ENCODE measurements at regions not wholly inside any gene's neighbourhood (a gene's known extent, or its start where the extent isn't known, plus 50 kb on each side); places are given as distances from the start of the nearest gene placed in this dataset.
"Not testable (repeated sequence)": the region's sequence is repeated elsewhere in the genome, so short reads cannot be mapped to it uniquely, and the experiment has no call there.

DNA sequence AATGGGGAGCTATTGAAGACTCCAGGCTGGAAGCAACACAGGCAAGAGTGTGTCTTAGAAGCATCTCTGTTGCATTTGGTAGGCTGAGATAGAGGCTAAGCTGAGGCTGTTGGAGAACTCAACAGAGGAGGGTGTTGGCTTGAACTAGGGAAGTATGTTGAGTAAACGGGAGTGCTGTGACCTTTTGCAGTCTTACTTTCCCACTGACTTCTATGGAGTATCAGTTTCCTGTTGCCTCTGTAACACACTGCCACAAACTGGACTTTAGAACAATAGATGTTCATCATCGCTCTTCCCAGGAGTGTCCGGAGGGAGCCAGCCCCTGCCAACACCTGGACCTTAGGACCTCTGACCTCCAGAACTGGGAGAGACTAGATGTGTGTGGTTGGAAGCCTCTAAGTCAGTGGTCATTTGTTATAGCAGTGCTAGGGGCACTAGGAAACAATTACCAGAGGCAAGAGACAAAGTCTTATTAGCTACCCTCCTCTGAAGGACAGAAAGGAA lies 192.1 kb upstream of the ZNF469 start:
- H3K4me3 Mint-ChIP-seq; DNase-seq (ENCODE audit: low spot score); H3K4me1 Mint-ChIP-seq (ENCODE audit: low read depth); H3K27me3 Mint-ChIP-seq (ENCODE audit: insufficient read depth); H3K36me3 Mint-ChIP-seq (ENCODE audit: low read depth); H3K27ac Mint-ChIP-seq: not testable (repeated sequence)
- intact Hi-C loops (cut with micrococcal nuclease) = loop anchor here (10.0 kb wide), 1 partner anchor 244 kb away; no protein-coding TSS in a partner anchor
- peaks cover 18% of the 10 kb centered on the region for H3K9me3 Mint-ChIP-seq

DNA sequence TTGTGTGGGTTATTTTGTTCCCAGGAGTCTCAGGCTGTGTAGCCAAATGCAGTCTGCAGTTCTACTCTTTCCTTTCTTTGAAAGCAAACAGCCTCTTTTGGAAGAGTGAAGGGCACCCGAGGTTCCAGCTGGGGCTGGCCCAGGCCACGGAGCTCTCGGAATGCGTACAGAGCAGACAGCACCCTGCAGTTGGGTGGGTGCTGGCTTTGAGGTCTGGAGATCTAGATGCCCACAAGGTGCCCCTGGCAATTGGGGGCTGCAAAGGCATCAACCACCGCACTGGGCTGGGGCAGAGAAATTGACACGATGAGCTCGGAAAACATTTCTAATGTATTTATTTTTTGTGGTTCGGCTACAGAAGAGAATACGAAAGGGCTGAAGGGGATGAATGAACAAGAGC lies 191.6 kb upstream of the ZNF469 start:
- H3K36me3 Mint-ChIP-seq (ENCODE audit: low read depth); H3K27ac Mint-ChIP-seq; H3K27me3 Mint-ChIP-seq (ENCODE audit: insufficient read depth); H3K4me3 Mint-ChIP-seq; DNase-seq (ENCODE audit: low spot score); H3K4me1 Mint-ChIP-seq (ENCODE audit: low read depth): not testable (repeated sequence)
- intact Hi-C loops (cut with micrococcal nuclease) = loop anchor here (10.0 kb wide), 1 partner anchor 244 kb away; no protein-coding TSS in a partner anchor
- peaks cover 14% of the 10 kb centered on the region for H3K9me3 Mint-ChIP-seq

DNA sequence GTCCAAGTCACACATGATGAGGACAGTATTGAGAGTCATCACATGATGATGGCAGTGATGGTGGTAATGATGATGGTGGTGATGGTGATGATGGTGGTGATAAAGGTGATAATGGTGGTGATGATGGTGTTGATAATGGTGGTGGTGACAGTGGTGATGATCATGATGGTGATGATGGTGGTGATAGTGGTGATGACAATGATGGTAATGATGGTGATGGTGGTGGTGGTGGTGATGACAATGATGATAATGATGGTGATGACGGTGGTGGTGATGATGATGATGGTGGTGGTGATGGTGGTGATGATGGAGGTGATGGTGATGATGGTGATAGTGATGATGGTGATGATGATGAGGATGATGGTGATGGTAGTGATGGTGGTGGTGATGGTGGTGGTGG lies 190.2 kb upstream of the ZNF469 start:
- intact Hi-C loops (cut with micrococcal nuclease) = loop anchor here (10.0 kb wide), 1 partner anchor 242 kb away; no protein-coding TSS in a partner anchor
- DNase-seq (ENCODE audit: low spot score) = no peak
- H3K9me3 Mint-ChIP-seq = peaks cover 14% of the 10 kb centered on the region
- H3K4me1 Mint-ChIP-seq (ENCODE audit: low read depth) = no peaks in the 10 kb centered on the region
- H3K4me3 Mint-ChIP-seq = no peak overlapping the region
- H3K27me3 Mint-ChIP-seq (ENCODE audit: insufficient read depth) = no peaks in the 10 kb centered on the region
- no peaks in the 10 kb centered on the region for H3K36me3 Mint-ChIP-seq (ENCODE audit: low read depth)
- peak overlapping the region; percentile 3 for H3K27ac Mint-ChIP-seq

DNA sequence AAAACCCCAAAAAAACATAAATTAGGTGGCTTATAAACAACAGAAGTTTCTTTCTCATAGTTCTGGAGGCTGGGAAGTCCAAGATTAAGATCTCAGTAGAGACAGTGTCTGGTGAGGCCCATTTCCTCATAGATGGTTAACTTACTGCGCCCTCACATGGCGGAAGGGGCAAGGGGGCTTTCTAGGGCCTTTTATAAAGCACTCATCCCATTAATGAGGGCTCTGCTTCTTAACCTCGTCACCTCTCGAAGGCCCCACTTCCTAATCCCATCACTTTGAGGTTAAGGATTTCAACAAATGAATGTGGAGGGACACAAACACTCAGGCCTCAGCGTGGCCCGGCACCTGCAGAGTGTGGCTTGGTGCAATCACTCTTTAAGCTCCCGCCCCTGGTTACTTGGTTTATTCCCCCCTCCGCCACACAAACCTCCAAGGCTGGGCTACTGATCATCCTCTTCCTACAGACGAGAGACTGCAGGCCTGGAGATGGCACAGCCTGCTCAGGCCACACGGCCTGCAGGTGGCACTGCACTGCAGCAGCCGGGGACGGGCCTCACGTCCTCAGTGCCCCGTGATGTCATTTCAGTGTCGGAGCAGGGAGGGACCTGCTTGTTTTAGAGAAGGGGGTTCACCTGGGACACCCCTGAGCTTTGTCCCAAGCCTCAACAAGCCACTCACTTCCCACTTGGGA lies 188.9 kb upstream of the ZNF469 start:
- intact Hi-C loops (cut with micrococcal nuclease) = loop anchor here (10.0 kb wide), 1 partner anchor 241 kb away; no protein-coding TSS in a partner anchor
- not testable (repeated sequence) for DNase-seq (ENCODE audit: low spot score); H3K4me1 Mint-ChIP-seq (ENCODE audit: low read depth); H3K27ac Mint-ChIP-seq; H3K4me3 Mint-ChIP-seq; H3K36me3 Mint-ChIP-seq (ENCODE audit: low read depth); H3K27me3 Mint-ChIP-seq (ENCODE audit: insufficient read depth); H3K9me3 Mint-ChIP-seq

DNA sequence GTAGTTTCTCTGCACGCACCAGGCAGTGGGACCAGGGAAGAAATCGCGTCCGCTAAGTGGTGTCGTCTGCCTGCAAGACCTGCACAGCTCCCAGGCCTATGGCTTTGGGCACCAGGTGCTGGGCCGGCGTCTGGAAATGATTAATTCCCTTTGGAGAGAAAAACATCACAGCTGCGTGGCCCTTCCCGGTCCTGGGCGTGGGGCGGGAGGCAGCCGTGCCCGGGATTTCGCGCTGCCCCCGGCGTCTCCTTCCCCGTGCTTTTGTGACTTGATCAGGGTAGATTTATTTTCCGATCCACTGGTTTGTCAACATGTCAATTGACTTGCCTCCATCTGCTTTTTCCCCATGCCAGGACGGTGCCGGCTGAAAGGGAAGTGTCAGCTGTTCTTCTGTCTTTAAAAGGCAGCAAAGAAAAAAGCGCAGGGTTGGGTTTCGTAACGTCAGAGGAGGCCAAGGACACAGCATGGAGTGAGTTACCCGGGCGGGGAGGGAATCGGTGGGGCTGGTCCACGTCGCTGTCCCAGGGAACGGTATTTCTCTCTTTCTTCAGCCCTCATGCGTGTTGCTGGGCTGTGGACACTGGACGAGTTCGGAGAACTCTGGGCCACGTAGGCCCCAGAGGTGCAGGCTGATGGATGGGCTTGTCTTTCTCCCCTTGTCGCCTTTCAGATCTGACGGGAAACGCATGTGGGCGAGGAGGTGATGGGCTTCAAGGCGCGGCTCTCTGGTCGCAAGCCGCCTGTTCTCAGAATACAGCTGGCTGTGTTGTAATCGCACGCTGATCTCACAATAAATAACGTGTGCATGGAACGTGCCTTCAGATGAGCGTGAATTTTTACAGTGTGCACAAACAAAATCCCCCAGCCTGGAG lies 188.1 kb upstream of the ZNF469 start:
- H3K27ac Mint-ChIP-seq = no peak overlapping the region
- DNase-seq (ENCODE audit: low spot score) = no peak

DNA sequence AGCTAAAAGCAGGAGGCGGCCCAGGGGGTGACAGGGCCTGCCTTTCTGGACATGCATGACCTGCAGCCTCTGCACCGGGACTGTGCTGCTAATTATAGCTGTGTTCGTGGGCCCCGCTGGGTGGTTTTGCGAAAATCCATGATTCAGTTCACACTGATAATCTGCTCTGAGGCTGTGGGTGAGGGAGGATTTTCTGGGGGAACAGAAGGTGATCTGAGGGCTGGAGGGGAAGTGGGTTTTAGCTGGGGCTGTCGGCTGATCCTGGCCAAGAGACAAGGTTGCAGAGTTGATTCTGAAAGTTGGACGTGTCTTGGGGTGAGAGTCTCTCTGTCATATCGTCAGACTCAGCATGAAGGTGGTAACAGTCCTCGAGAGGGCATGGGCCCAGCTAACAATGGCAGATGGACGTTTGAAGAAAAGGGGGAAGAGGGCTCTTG lies 187.5 kb upstream of the ZNF469 start:
- Mint-ChIP-seq H3K4me1 (ENCODE audit: low read depth) (no peaks in the 10 kb centered on the region), H3K9me3 (peaks cover 5% of the 10 kb centered on the region), H3K27me3 (ENCODE audit: insufficient read depth) (no peaks in the 10 kb centered on the region), H3K36me3 (ENCODE audit: low read depth) (no peaks in the 10 kb centered on the region), H3K4me3 (no peak overlapping the region), H3K27ac (no peak overlapping the region)
- intact Hi-C loops (cut with micrococcal nuclease) = loop anchor here (10.0 kb wide), 1 partner anchor 240 kb away; no protein-coding TSS in a partner anchor
- DNase-seq (ENCODE audit: low spot score) = no peak

More for the DNA sequence above, 188.1 kb upstream of the ZNF469 start:
- peaks cover 8% of the 10 kb centered on the region for H3K9me3 Mint-ChIP-seq
- H3K4me1 Mint-ChIP-seq (ENCODE audit: low read depth) = no peaks in the 10 kb centered on the region
- H3K36me3 Mint-ChIP-seq (ENCODE audit: low read depth) = no peaks in the 10 kb centered on the region
- intact Hi-C loops (cut with micrococcal nuclease) = loop anchor here (10.0 kb wide), 1 partner anchor 240 kb away; no protein-coding TSS in a partner anchor
- H3K4me3 Mint-ChIP-seq = no peak overlapping the region
- H3K27me3 Mint-ChIP-seq (ENCODE audit: insufficient read depth) = no peaks in the 10 kb centered on the region

DNA sequence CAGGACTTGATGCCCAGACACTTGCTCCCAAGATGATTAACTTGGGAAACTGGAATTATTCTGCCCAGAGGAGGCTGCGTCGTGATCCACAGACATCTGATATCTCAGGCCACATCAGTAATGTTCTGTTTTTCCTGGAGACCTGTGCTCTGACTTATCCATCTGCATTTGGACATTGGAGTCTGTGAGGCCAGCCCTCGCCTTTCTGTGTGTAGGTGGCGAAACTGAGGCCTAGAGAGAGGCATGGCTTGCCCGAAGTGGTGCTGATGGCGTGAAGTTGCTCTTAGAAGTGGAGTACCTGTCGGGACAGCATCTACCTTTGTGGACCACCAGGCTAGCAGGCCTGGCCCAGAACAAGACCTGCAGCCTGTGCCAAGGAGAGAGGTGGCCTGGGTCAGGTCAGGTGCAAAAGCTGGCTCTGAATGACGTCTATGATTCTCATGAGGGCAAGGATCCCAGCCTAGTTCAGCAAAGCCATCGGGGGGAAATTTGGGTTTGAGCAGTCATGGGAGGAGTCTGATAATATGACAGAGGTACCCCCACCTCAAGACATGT lies 186.8 kb upstream of the ZNF469 start:
- peaks cover 5% of the 10 kb centered on the region for H3K9me3 Mint-ChIP-seq
- H3K4me3 Mint-ChIP-seq = no peak overlapping the region
- DNase-seq (ENCODE audit: low spot score) = no peak
- no peaks in the 10 kb centered on the region for H3K36me3 Mint-ChIP-seq (ENCODE audit: low read depth)
- no peaks in the 10 kb centered on the region for H3K4me1 Mint-ChIP-seq (ENCODE audit: low read depth)
- no peak overlapping the region for H3K27ac Mint-ChIP-seq
- intact Hi-C loops (cut with micrococcal nuclease) = loop anchor here (10.0 kb wide), 1 partner anchor 239 kb away; no protein-coding TSS in a partner anchor
- H3K27me3 Mint-ChIP-seq (ENCODE audit: insufficient read depth) = no peaks in the 10 kb centered on the region

DNA sequence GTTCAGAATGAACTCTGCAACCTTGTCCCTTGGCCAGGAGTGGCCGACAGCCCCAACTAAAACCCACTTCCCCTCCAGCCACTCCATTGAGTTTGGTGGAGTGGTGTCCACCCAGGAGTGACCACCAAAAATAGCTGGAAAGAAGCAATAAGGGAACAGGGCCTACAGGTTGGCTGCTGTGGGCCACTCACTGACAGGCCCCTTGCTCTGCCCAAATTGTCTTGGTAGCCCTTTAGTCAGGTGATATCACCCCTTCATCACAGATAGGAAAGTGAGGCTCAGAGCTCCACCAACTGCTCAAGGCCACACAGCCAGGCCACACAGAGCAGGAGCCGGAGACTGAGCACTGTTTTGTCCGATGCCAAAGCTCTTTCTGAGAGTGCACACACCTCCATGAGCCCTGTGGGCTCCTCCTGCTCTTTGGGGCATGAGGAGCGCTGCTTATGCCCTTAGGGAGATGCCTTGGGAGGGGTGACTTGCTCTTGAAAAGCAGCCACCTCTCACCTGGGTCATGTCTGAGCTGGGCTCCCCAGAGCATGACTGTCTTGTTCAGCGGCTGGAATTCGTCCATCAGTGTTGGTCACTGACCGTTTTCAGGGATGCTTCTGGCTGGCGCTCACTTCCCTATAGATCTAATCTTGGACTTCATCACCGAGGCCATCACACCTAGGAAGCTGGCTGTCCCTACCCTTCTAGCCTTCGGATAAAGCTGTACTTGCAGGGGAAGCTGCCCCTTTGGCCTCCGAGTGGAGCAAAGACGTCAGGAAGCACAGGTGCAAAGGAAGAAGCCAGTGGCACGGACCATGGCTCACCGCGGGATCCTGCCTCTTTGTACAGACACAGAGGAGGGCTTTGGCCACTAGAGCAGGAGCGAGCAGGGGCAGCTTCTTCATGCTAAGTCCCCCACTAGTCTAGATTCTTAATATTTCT lies 186.0 kb upstream of the ZNF469 start:
- intact Hi-C loops (cut with micrococcal nuclease) = loop anchor here (10.0 kb wide), 1 partner anchor 238 kb away; no protein-coding TSS in a partner anchor
- no peak overlapping the region for H3K4me3 Mint-ChIP-seq
- no peak for DNase-seq (ENCODE audit: low spot score)
- no peaks in the 10 kb centered on the region for H3K27me3 Mint-ChIP-seq (ENCODE audit: insufficient read depth)
- H3K4me1 Mint-ChIP-seq (ENCODE audit: low read depth) = no peaks in the 10 kb centered on the region
- H3K36me3 Mint-ChIP-seq (ENCODE audit: low read depth) = no peaks in the 10 kb centered on the region
- H3K9me3 Mint-ChIP-seq = peaks cover 5% of the 10 kb centered on the region
- H3K27ac Mint-ChIP-seq = no peak overlapping the region

DNA sequence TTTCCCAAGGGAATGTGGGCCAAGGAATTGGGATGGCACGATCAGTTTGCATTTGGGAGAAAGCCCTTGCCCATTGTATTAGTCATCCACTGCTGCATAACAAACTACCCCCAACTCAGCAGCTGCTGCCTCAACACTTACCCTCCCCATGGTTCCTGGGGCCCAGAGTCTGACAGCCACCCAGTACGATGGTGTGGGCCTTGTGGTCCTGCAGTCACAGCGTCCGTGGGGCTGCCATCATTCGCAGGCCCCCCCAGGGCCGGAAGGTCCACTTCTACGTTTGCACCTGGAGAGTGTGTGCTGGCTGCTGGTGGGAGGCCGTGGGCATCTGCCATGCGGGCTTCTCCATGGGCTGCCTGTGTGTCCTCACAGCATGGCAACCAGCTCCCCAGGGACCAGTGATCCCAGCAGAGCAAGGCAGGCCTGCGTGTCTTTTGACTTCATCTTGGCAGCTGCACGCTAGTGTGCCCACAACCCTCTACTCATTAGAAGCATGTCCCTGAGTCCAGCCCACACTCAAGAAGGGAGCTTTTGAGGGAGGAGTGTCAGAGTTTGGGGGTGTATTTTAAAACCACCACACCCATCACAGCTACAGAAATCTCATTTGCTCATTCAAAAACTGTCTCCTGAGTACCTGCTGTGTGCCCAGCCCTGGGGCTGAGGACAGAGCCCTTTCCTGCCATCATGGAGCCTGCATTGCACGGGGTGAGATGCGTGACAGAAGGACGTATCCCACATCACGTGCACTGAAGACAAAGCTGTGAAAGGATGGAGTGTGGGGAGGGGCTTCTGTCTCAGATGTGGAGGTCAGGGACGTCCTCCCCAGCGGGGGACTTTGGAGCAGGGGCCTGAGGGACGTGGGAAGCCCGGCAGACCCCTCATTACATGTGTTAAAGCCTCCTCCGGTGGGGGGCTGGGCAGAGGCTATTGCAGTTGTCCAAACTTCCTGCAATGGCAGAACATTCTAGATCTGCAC lies 185.0 kb upstream of the ZNF469 start:
- intact Hi-C loops (cut with micrococcal nuclease) = loop anchor here (10.0 kb wide), 1 partner anchor 237 kb away; no protein-coding TSS in a partner anchor
- H3K36me3 Mint-ChIP-seq (ENCODE audit: low read depth) = no peaks in the 10 kb centered on the region
- H3K27ac Mint-ChIP-seq = no peak overlapping the region
- H3K4me1 Mint-ChIP-seq (ENCODE audit: low read depth) = no peaks in the 10 kb centered on the region
- peaks cover under 1% of the 10 kb centered on the region for H3K9me3 Mint-ChIP-seq
- no peaks in the 10 kb centered on the region for H3K27me3 Mint-ChIP-seq (ENCODE audit: insufficient read depth)
- no peak for DNase-seq (ENCODE audit: low spot score)
- no peak overlapping the region for H3K4me3 Mint-ChIP-seq

DNA sequence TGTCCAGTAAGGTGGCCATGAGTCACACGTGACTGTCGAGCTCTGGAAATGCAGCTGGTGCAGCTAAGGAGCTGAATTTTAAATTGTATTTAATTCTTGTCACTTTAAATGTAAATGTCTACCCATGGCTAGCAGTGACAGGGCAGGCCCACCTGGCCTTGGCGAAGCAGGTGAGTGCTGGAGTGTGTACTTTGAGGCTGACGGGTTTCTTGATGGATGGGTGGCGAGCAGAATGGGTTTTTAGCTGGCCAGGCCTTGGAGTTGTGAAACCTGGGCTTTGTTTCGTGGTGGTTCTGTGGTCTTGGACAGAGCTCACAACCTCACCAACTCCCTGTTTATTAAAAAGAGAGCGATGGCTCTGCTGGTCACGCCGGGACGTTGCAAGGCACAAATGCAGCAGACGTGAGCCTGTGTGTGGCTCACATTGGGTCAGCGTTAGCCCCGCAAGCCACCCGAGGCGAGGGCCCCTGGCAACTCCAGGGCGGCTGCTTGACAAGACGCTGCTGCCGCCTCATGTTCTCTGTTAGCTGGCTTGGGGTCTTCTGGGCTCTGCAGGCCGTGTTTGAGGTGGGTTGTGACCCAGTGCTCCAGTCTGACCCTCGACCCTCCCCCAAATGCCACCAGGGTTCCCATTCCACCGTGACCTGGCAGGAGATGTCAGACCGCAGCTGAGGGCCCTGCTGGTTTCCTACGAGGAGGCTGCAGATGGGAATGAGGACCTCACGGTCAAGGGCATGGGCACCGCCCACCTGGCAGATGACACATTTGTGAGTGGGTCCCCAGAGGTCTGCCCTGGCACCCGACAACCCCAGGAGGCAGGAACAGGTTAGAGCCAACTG lies 184.1 kb upstream of the ZNF469 start:
- not testable (repeated sequence) for DNase-seq (ENCODE audit: low spot score); H3K9me3 Mint-ChIP-seq; H3K27ac Mint-ChIP-seq; H3K4me1 Mint-ChIP-seq (ENCODE audit: low read depth); H3K36me3 Mint-ChIP-seq (ENCODE audit: low read depth); H3K27me3 Mint-ChIP-seq (ENCODE audit: insufficient read depth); H3K4me3 Mint-ChIP-seq
- intact Hi-C loops (cut with micrococcal nuclease) = loop anchor here (10.0 kb wide), 1 partner anchor 236 kb away; no protein-coding TSS in a partner anchor

All from activated T-helper 1 cell treated with anti-CD3 and anti-CD28 coated beads, Interleukin-12 subunit alpha, Interleukin-12 subunit beta, Interleukin-2, Interleukin-4 antibody, amounts not matched to agents 30 ng/mL and 10 ng/mL and 1 ng/mL, durations not matched to agents 14 hours and 24 hours and 36 hours (primary cell).